NAMALWA (cell line): ENCODE measurements at regions not wholly inside any gene's neighbourhood (a gene's known extent, or its start where the extent isn't known, plus 50 kb on each side); places are given as distances from the start of the nearest gene placed in this dataset.
"Not testable (repeated sequence)": the region's sequence is repeated elsewhere in the genome, so short reads cannot be mapped to it uniquely, and the experiment has no call there.

Experiments used
- DNase-seq: peaks from one replicate; pipeline ENCODE4 v3.0.0-alpha.2; 2015; ENCODE audit warnings: low spot score

GRCh38 chr4:38482696-38483095 lies 181.3 kb upstream of the KLF3 start:
- no peak for DNase-seq

- DNase-seq, result not testable (repeated sequence)
Measured at GRCh38 chr4:38483628-38484027, 180.4 kb upstream of the KLF3 start.

GRCh38 chr4:38489011-38489861 lies 174.8 kb upstream of the KLF3 start:
- DNase-seq, result no peak

GRCh38 chr4:38489924-38490639 lies 173.9 kb upstream of the KLF3 start:
- no peak for DNase-seq

- DNase-seq, result no peak
Measured at GRCh38 chr4:38490753-38491446, 173.1 kb upstream of the KLF3 start.

GRCh38 chr4:38491854-38492478 lies 172.0 kb upstream of the KLF3 start:
- DNase-seq, result no peak

GRCh38 chr4:38493066-38493465 lies 170.9 kb upstream of the KLF3 start:
- DNase-seq, result no peak

GRCh38 chr4:38495446-38495845 lies 168.6 kb upstream of the KLF3 start:
- no peak for DNase-seq

- DNase-seq, result no peak
Measured at GRCh38 chr4:38497121-38497520, 166.9 kb upstream of the KLF3 start.

GRCh38 chr4:38499101-38499500 lies 164.9 kb upstream of the KLF3 start:
- no peak for DNase-seq

GRCh38 chr4:38500433-38500832 lies 163.6 kb upstream of the KLF3 start:
- no peak for DNase-seq

- DNase-seq, result no peak
Measured at GRCh38 chr4:38501698-38502097, 162.3 kb upstream of the KLF3 start.

- DNase-seq, result peak; percentile 16
Measured at GRCh38 chr4:38503689-38504395, 160.2 kb upstream of the KLF3 start.

- DNase-seq, result no peak
Measured at GRCh38 chr4:38504396-38504715, 159.6 kb upstream of the KLF3 start.

GRCh38 chr4:38509551-38509950 lies 154.4 kb upstream of the KLF3 start:
- no peak for DNase-seq

GRCh38 chr4:38510201-38510600 lies 153.8 kb upstream of the KLF3 start:
- DNase-seq, result no peak

- no peak for DNase-seq
Measured at GRCh38 chr4:38511702-38512101, 152.3 kb upstream of the KLF3 start.

GRCh38 chr4:38512840-38513239 lies 151.2 kb upstream of the KLF3 start:
- DNase-seq, result no peak

GRCh38 chr4:38514465-38515146 lies 149.4 kb upstream of the KLF3 start:
- DNase-seq, result no peak

GRCh38 chr4:38516190-38516589 lies 147.8 kb upstream of the KLF3 start:
- no peak for DNase-seq

- DNase-seq, result no peak
Measured at GRCh38 chr4:38519666-38520065, 144.3 kb upstream of the KLF3 start.
